KMS-11 (cell line): ENCODE measurements at regions not wholly inside any gene's neighbourhood (a gene's known extent, or its start where the extent isn't known, plus 50 kb on each side); places are given as distances from the start of the nearest gene placed in this dataset.
"Not testable (repeated sequence)": the region's sequence is repeated elsewhere in the genome, so short reads cannot be mapped to it uniquely, and the experiment has no call there.

ENCODE experiments used
- H2AFZ ChIP-seq: fragments of 200-600 bp; sonication (generic); 2 replicates; pipeline ENCODE4 v1.6.1; 2016; ENCODE audit warnings: antibody characterized with exemption, mixed run types, low read depth
- H3K27ac ChIP-seq: fragments of 200-600 bp; sonication (generic); 2 replicates; pipeline ENCODE4 v1.6.1; 2016; ENCODE audit warnings: mild to moderate bottlenecking, mixed run types
- H3K27me3 ChIP-seq: fragments of 200-600 bp; sonication (generic); 2 replicates; pipeline ENCODE4 v1.6.1; 2017; ENCODE audit warnings: mild to moderate bottlenecking, low read depth, mixed run types, moderate library complexity; ENCODE audit not compliant: insufficient read depth
- H3K36me3 ChIP-seq: fragments of 200-600 bp; sonication (generic); 2 replicates; pipeline ENCODE4 v1.6.1; 2017; ENCODE audit warnings: mild to moderate bottlenecking, mixed run types; ENCODE audit not compliant: insufficient read depth
- H3K4me1 ChIP-seq: fragments of 200-600 bp; sonication (generic); 2 replicates; pipeline ENCODE4 v1.6.1; 2016; ENCODE audit warnings: mild to moderate bottlenecking, low read depth, mixed run types; ENCODE audit not compliant: poor library complexity, severe bottlenecking
- H3K4me2 ChIP-seq: fragments of 200-600 bp; sonication (generic); 2 replicates; pipeline ENCODE4 v1.7.0; 2016; ENCODE audit warnings: mild to moderate bottlenecking, mixed run types
- H3K4me3 ChIP-seq: fragments of 200-600 bp; sonication (generic); IDR thresholded peaks from 2 replicates; pipeline ENCODE4 v1.6.1; 2017; ENCODE audit warnings: low read depth, low read length, mixed read lengths; ENCODE audit not compliant: insufficient read depth
- H3K79me2 ChIP-seq: fragments of 200-600 bp; sonication (generic); 2 replicates; pipeline ENCODE4 v1.6.1; 2016; ENCODE audit warnings: low read depth, mixed run types; ENCODE audit not compliant: insufficient read depth
- H3K9ac ChIP-seq: fragments of 200-600 bp; sonication (generic); 2 replicates; pipeline ENCODE4 v1.6.1; 2016; ENCODE audit warnings: mild to moderate bottlenecking, mixed run types
- H4K20me1 ChIP-seq: fragments of 200-600 bp; sonication (generic); 2 replicates; pipeline ENCODE4 v1.6.1; 2016; ENCODE audit warnings: mild to moderate bottlenecking, mixed run types; ENCODE audit not compliant: insufficient read depth
- TF ChIP-seq, protein P1 (sequence below): fragments of 200-600 bp; sonication (generic); conservative IDR thresholded peaks from 2 replicates; pipeline ENCODE4 v1.6.1; 2017; ENCODE audit warnings: low read depth, mild to moderate bottlenecking, antibody characterized with exemption, low read length, moderate library complexity, mixed read lengths

- no peaks in the 10 kb centered on the region for H3K79me2 ChIP-seq
- TF ChIP-seq, protein P1, sequence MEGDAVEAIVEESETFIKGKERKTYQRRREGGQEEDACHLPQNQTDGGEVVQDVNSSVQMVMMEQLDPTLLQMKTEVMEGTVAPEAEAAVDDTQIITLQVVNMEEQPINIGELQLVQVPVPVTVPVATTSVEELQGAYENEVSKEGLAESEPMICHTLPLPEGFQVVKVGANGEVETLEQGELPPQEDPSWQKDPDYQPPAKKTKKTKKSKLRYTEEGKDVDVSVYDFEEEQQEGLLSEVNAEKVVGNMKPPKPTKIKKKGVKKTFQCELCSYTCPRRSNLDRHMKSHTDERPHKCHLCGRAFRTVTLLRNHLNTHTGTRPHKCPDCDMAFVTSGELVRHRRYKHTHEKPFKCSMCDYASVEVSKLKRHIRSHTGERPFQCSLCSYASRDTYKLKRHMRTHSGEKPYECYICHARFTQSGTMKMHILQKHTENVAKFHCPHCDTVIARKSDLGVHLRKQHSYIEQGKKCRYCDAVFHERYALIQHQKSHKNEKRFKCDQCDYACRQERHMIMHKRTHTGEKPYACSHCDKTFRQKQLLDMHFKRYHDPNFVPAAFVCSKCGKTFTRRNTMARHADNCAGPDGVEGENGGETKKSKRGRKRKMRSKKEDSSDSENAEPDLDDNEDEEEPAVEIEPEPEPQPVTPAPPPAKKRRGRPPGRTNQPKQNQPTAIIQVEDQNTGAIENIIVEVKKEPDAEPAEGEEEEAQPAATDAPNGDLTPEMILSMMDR, result no peak
- H3K4me1 ChIP-seq, result no peaks in the 10 kb centered on the region
- no peak overlapping the region for H2AFZ ChIP-seq
- H3K36me3 ChIP-seq, result no peaks in the 10 kb centered on the region
- no peaks in the 10 kb centered on the region for H4K20me1 ChIP-seq
- H3K4me3 ChIP-seq, result no peak overlapping the region
- H3K9ac ChIP-seq, result no peak overlapping the region
- H3K27me3 ChIP-seq, result no peaks in the 10 kb centered on the region
- H3K4me2 ChIP-seq, result no peak overlapping the region
- no peak overlapping the region for H3K27ac ChIP-seq
Observed at GRCh38 chr10:81502677-81503359, 372.2 kb upstream of the NRG3 start.

- H3K27ac ChIP-seq, H4K20me1 ChIP-seq, H3K4me3 ChIP-seq, H3K9ac ChIP-seq, H3K79me2 ChIP-seq, H3K36me3 ChIP-seq, H3K4me1 ChIP-seq, H3K4me2 ChIP-seq, H2AFZ ChIP-seq, H3K27me3 ChIP-seq: not testable (repeated sequence)
Observed at GRCh38 chr10:81505777-81506176, 369.2 kb upstream of the NRG3 start.

GRCh38 chr10:81514811-81515210 lies 360.2 kb upstream of the NRG3 start:
- no peaks in the 10 kb centered on the region for H3K36me3 ChIP-seq
- no peaks in the 10 kb centered on the region for H3K4me1 ChIP-seq
- H3K4me2 ChIP-seq, result no peak overlapping the region
- TF ChIP-seq, protein P1, result no peak
- no peak overlapping the region for H3K4me3 ChIP-seq
- no peak overlapping the region for H2AFZ ChIP-seq
- no peaks in the 10 kb centered on the region for H4K20me1 ChIP-seq
- no peaks in the 10 kb centered on the region for H3K27me3 ChIP-seq
- H3K27ac ChIP-seq, result no peak overlapping the region
- H3K79me2 ChIP-seq, result no peaks in the 10 kb centered on the region
- H3K9ac ChIP-seq, result no peak overlapping the region

GRCh38 chr10:81520688-81521087 lies 354.3 kb upstream of the NRG3 start:
- no peaks in the 10 kb centered on the region for H3K27me3 ChIP-seq
- H3K4me3 ChIP-seq, result no peak overlapping the region
- no peaks in the 10 kb centered on the region for H3K4me1 ChIP-seq
- H3K4me2 ChIP-seq, result no peak overlapping the region
- no peak overlapping the region for H3K27ac ChIP-seq
- no peaks in the 10 kb centered on the region for H3K36me3 ChIP-seq
- H2AFZ ChIP-seq, result no peak overlapping the region
- H4K20me1 ChIP-seq, result no peaks in the 10 kb centered on the region
- H3K79me2 ChIP-seq, result no peaks in the 10 kb centered on the region
- no peak overlapping the region for H3K9ac ChIP-seq
- TF ChIP-seq, protein P1, result no peak

DNA sequence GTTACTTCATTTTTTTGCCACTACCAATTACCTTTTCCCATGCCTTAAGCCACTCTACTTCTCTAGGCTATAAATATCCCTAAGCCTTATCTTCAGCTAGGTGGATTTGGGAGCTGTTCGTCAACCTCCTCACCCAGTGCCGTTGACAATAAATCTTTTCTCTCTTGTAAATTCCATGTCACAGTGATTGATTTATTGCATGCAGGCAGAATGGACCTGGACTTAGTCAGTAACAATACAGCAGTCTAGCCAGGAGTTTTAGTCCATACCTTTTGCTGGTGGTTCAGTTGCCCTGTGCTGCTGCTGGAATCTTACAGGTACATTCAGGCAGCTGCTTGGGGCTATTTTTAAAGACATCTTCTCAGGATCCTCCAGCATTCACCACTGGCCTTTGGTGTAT lies 350.5 kb upstream of the NRG3 start:
- Histone ChIP-seq H3K79me2 (no peaks in the 10 kb centered on the region), H3K9ac (no peak overlapping the region), H3K36me3 (no peaks in the 10 kb centered on the region), H3K4me3 (no peak overlapping the region), H3K27ac (no peak overlapping the region), H3K4me2 (no peak overlapping the region), H3K27me3 (no peaks in the 10 kb centered on the region), H3K4me1 (no peaks in the 10 kb centered on the region), H4K20me1 (no peaks in the 10 kb centered on the region), H2AFZ (no peak overlapping the region)
- TF ChIP-seq, protein P1, result no peak
